Mucosa of rectum (tissue), 2 donors: ENCODE measurements at regions not wholly inside any gene's neighbourhood (a gene's known extent, or its start where the extent isn't known, plus 50 kb on each side); places are given as distances from the start of the nearest gene placed in this dataset.

Experiments used
- H3K27ac ChIP-seq, 2 donors: one replicate each; pipeline ENCODE4 v1.7.0; 2013; ENCODE audit warnings: inconsistent platforms in 2 of 2, low read depth in 2 of 2, low read length in 2 of 2
- H3K27me3 ChIP-seq, 2 donors: one replicate each; pipeline ENCODE4 v1.7.0; 2013; ENCODE audit warnings: low read length in 2 of 2; ENCODE audit not compliant: control insufficient read depth in 2 of 2, insufficient read depth in 2 of 2
- H3K36me3 ChIP-seq, 2 donors: one replicate each; pipeline ENCODE4 v1.7.0; 2013; ENCODE audit warnings: low read length in 2 of 2; ENCODE audit not compliant: control insufficient read depth in 2 of 2, insufficient read depth in 2 of 2
- H3K4me1 ChIP-seq, 2 donors: one replicate each; pipeline ENCODE4 v1.7.0; 2013; ENCODE audit warnings: low read length in 2 of 2, mild to moderate bottlenecking in 1 of 2; ENCODE audit not compliant: control insufficient read depth in 2 of 2, insufficient read depth in 2 of 2
- H3K4me3 ChIP-seq, 2 donors: one replicate each; pipeline ENCODE4 v1.7.0; 2013; ENCODE audit warnings: low read length in 2 of 2
- H3K9ac ChIP-seq, 2 donors: one replicate each; pipeline ENCODE4 v1.7.0; 2013; ENCODE audit warnings: low read length in 2 of 2, low read depth in 1 of 2, mild to moderate bottlenecking in 1 of 2
- H3K9me3 ChIP-seq, 2 donors: one replicate each; pipeline ENCODE4 v1.7.0; 2013; ENCODE audit warnings: low read length in 2 of 2; ENCODE audit not compliant: control insufficient read depth in 2 of 2
- donor health status: healthy.
- donor health status: Normal muscosa, but diverticular disease.

GRCh38 chr5:35333366-35333765 is 103.1 kb upstream of the PRLR start:
- Histone ChIP-seq H3K36me3 (no peaks in the 10 kb centered on the region), H3K4me1 (no peaks in the 10 kb centered on the region), H3K27me3 (no peaks in the 10 kb centered on the region), H3K27ac (no peak overlapping the region), H3K9ac (no peak overlapping the region), H3K9me3 (no peaks in the 10 kb centered on the region), H3K4me3 (no peak overlapping the region)

- H3K27ac ChIP-seq, result no peak overlapping the region
- H3K36me3 ChIP-seq, result no peaks in the 10 kb centered on the region
- H3K9me3 ChIP-seq, result no peaks in the 10 kb centered on the region
- H3K4me3 ChIP-seq, result no peak overlapping the region
- H3K9ac ChIP-seq, result no peak overlapping the region
- H3K27me3 ChIP-seq, result no peaks in the 10 kb centered on the region
- H3K4me1 ChIP-seq, result no peaks in the 10 kb centered on the region
Observed at GRCh38 chr5:35331956-35332950, 102.0 kb upstream of the PRLR start.

- Histone ChIP-seq H3K9me3 (no peaks in the 10 kb centered on the region), H3K36me3 (no peaks in the 10 kb centered on the region), H3K27me3 (no peaks in the 10 kb centered on the region), H3K4me1 (no peaks in the 10 kb centered on the region), H3K4me3 (no peak overlapping the region), H3K9ac (no peak overlapping the region), H3K27ac (no peak overlapping the region)
Observed at GRCh38 chr5:35325836-35326235, 95.5 kb upstream of the PRLR start.

- no peak overlapping the region for H3K4me3 ChIP-seq
- no peaks in the 10 kb centered on the region for H3K27me3 ChIP-seq
- no peaks in the 10 kb centered on the region for H3K4me1 ChIP-seq
- H3K9ac ChIP-seq, result no peak overlapping the region
- H3K9me3 ChIP-seq, result no peaks in the 10 kb centered on the region
- no peak overlapping the region for H3K27ac ChIP-seq
- no peaks in the 10 kb centered on the region for H3K36me3 ChIP-seq
Observed at GRCh38 chr5:35324679-35325078, 94.4 kb upstream of the PRLR start.

DNA sequence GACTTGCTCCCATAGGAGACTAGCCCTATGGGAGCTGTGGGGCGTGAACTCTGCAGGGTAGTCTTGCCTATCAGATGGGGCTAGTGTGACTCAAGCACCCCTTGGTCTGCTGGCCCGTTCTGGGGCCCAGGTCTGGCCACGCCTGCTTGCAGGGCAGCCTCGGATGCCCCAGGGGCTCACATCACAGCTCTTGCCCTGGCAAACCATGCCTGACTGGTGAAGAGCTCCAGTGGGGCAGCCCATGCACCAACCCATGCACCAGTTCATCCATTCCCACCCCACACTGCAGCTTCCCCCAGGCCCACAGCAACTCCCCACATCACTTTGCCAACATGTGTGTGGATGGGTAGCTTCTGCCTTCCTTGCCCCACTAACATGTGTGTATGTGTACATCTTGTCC is 93.9 kb upstream of the PRLR start:
- no peaks in the 10 kb centered on the region for H3K4me1 ChIP-seq
- no peak overlapping the region for H3K9ac ChIP-seq
- H3K9me3 ChIP-seq, result no peaks in the 10 kb centered on the region
- H3K4me3 ChIP-seq, result no peak overlapping the region
- no peak overlapping the region for H3K27ac ChIP-seq
- H3K27me3 ChIP-seq, result no peaks in the 10 kb centered on the region
- no peaks in the 10 kb centered on the region for H3K36me3 ChIP-seq

GRCh38 chr5:35320029-35320428 is 89.7 kb upstream of the PRLR start:
- H3K4me3 ChIP-seq, result no peak overlapping the region
- no peaks in the 10 kb centered on the region for H3K27me3 ChIP-seq
- no peaks in the 10 kb centered on the region for H3K36me3 ChIP-seq
- no peaks in the 10 kb centered on the region for H3K9me3 ChIP-seq
- no peaks in the 10 kb centered on the region for H3K4me1 ChIP-seq
- H3K9ac ChIP-seq, result no peak overlapping the region
- no peak overlapping the region for H3K27ac ChIP-seq

DNA sequence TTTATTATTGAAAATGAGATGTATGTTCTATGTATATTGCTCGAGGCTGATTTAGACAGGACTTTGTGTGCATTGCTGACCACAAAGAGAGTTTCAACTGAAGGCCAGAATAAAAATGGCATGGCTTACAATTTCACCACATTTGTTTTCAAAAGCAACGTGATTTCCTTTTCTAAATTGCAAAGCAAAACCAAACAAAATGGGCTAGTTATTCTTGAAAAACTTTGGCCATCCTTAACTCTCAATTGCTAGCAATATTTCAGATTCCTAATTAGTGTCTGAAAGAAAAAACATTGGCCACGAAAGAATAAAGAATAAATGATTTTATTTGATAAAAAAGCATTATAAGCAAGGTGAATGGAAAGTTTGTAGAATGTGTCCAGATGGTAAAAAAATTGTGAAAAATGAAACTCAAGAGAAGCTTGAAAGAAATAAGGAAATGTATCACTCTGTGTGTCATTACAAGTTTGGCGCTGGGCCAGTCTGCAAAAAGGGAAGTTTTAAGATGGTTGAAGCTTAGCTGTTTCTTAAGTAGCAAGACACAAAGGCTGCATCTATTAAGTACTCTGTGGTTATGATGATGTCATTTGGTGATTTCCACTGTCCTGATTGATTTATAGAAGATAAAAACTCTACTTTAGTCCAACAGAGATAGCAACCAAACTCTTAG is 89.2 kb upstream of the PRLR start:
- H3K9me3 ChIP-seq, result no peaks in the 10 kb centered on the region
- no peak overlapping the region for H3K27ac ChIP-seq
- H3K4me3 ChIP-seq, result no peak overlapping the region
- H3K36me3 ChIP-seq, result no peaks in the 10 kb centered on the region
- no peak overlapping the region for H3K9ac ChIP-seq
- H3K27me3 ChIP-seq, result no peaks in the 10 kb centered on the region
- no peaks in the 10 kb centered on the region for H3K4me1 ChIP-seq

- Histone ChIP-seq H3K27ac (no peak overlapping the region), H3K4me1 (no peaks in the 10 kb centered on the region), H3K4me3 (no peak overlapping the region), H3K36me3 (no peaks in the 10 kb centered on the region), H3K27me3 (no peaks in the 10 kb centered on the region), H3K9me3 (no peaks in the 10 kb centered on the region), H3K9ac (no peak overlapping the region)
Observed at GRCh38 chr5:35317586-35317985, 87.3 kb upstream of the PRLR start.

DNA sequence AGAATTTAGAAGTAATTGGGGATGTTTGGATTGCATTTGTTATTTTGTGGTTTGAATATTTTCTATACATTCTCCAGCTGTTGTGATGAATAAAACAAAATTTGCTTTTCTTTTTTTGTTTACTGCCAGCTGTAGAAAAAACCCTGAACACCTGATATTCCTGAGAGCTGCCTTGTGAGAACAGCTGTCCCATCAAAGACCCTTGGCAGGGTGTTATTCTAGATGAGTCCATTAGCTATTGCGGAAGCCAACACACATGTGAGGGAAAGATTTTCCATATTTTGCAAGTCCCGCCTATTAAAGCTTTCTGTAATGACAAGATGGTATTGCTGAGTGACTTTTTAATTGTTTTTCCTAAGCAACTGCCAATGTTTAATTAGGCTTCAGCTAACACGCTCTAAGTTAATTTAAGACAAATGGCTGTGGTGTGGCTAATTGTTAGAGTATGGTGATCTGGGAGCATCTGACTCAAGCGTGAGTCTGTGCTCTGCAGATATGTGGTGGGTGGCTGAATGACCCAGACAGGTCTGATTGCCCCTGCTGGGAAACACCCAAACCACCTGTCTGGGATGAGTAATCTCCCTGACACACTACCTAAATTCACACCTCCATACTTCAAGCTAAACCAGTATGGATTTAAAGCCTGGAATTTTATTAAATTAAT is 86.5 kb upstream of the PRLR start:
- no peak overlapping the region for H3K9ac ChIP-seq
- H3K36me3 ChIP-seq, result no peaks in the 10 kb centered on the region
- H3K27ac ChIP-seq, result no peak overlapping the region
- H3K4me3 ChIP-seq, result no peak overlapping the region
- H3K9me3 ChIP-seq, result no peaks in the 10 kb centered on the region
- H3K27me3 ChIP-seq, result no peaks in the 10 kb centered on the region
- no peaks in the 10 kb centered on the region for H3K4me1 ChIP-seq

- no peaks in the 10 kb centered on the region for H3K36me3 ChIP-seq
- H3K27me3 ChIP-seq, result no peaks in the 10 kb centered on the region
- no peaks in the 10 kb centered on the region for H3K4me1 ChIP-seq
- no peak overlapping the region for H3K27ac ChIP-seq
- no peak overlapping the region for H3K4me3 ChIP-seq
- H3K9me3 ChIP-seq, result no peaks in the 10 kb centered on the region
- no peak overlapping the region for H3K9ac ChIP-seq
Observed at GRCh38 chr5:35313291-35313690, 83.0 kb upstream of the PRLR start.
